NCI-H1092 treated with DMSO at 0.1 percent for 48 hours (cell line): ENCODE measurements at regions not wholly inside any gene's neighbourhood (a gene's known extent, or its start where the extent isn't known, plus 50 kb on each side); places are given as distances from the start of the nearest gene placed in this dataset.
"Not testable (repeated sequence)": the region's sequence is repeated elsewhere in the genome, so short reads cannot be mapped to it uniquely, and the experiment has no call there.

ENCODE experiments used
- DNase-seq: peaks from one replicate; lab custom pipeline; 2025; lab: John Stamatoyannopoulos, UW

DNA sequence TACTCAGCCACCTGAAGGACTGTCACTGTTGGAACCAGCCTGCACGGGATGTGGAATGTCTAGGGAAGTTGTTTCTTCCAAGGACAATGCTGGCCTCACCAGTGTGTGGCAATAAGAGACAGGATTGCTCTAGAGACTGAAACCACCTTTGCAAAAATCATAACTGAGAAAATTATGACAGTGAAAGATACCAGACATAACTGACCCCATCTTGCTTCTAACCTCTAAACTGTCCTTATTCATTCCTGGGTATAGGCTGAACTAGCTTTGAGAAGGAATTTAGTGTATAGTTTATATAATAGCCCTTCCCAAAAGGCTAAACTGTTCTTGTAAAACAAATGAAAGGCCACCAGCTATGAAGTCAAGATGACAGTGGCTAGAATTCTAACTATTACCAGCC is 83.6 kb downstream of the IER5 start:
- DNase-seq = no peak

GRCh38 chr1:181173761-181174447 is 85.4 kb downstream of the IER5 start:
- DNase-seq = no peak

- DNase-seq = no peak
Measured at GRCh38 chr1:181174861-181175260, 86.4 kb downstream of the IER5 start.

DNA sequence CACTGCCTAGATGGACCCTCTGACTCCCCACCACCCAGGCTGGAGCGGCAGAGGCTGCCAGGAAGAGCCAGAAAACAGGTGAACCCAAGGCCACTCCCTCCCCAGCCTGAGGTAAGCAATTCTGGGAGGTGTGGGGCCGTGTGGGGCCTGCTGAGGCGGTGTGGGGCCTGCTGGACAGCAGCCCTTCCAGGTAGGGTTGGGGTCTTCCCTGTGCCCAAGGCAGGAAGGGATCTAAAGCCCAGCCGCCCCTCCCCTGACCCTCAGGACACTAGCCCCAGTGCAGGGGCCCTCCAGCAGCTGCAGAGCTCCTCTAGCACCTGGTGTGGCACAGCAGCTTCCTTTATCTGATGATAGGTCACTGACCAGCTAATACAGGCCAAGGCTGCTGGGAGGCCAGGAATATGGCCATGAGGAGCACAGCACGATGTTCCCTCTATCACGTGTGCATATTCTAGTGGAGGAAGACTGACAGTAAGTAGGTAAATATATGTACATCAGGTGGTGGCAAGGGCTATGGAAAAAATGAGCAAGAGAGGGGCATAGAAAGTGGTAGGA is 86.9 kb downstream of the IER5 start:
- DNase-seq = no peak

GRCh38 chr1:181175955-181176354 is 87.5 kb downstream of the IER5 start:
- no peak for DNase-seq

GRCh38 chr1:181178241-181178879 is 89.9 kb downstream of the IER5 start:
- DNase-seq = no peak

- peak; percentile 84 for DNase-seq
Measured at GRCh38 chr1:181179279-181179986, 90.9 kb downstream of the IER5 start.

- peak; percentile 93 for DNase-seq
Measured at GRCh38 chr1:181179987-181180365, 91.5 kb downstream of the IER5 start.

DNA sequence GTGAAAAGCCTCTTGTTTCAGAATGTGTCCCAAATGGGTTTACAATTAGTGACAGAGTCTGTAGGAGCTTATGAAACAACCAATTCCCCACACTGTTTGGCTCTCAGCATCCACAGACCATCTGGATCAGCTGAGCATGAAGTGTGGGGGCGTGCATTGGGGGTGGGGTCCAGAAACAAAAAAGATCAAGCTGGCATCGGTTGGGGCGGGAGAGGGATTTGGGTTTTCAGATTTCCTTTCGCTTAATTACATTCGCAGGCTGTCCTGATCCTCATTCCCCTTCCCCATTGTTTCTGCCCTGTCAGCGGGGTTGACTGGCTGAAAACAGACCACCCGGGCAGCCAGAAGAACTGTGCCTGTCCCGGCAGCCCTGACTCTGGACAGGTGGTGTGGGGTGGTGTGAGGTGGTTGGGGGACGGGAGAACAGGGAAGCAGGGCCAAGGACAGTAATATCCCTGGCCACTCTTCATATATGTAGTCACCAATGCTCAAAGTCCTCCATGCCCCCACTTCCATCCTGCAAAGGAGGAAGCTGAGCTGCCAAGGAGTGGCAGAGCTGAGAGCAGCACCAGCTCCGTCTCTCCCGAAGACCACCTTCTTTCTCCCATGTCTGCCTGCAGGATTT is 92.0 kb downstream of the IER5 start:
- peak; percentile 66 for DNase-seq

DNA sequence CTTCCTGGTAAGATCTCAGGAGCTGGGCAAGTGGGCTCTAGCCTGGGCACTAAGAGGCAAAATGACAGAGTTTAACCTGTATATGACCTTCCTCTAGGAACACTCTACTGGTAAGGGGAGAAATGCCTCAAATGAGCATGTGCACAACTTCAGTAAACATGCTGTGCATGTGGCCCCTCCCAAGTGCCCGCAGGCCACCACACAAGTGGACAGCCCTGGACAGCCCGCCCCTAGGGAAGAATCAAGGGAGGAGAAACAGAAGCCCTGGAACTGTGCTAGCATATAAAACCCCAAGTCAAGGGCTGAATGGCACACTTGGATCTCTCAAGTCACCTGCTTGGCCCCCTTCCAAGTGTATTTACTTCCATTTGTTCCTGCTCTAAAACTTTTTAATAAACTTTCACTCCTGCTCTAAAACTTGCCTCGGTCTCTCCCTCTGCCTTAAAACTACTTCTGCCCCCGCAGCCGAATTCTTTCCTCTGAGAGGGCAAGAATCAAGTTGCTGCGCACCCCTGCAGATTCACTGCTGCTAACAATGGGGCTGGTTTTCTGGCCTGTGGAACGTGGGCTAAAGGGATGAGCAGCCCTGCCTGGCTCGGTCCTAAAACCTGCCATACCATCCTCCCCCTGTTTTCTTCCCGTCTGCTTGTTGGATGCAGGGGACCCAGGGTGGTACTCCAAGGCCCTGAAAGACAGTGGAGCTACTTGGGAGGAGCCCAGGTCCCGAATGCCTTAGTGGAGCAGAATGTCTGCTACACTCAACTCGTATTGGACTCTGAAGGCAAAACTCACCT is 93.5 kb downstream of the IER5 start:
- no peak for DNase-seq

DNA sequence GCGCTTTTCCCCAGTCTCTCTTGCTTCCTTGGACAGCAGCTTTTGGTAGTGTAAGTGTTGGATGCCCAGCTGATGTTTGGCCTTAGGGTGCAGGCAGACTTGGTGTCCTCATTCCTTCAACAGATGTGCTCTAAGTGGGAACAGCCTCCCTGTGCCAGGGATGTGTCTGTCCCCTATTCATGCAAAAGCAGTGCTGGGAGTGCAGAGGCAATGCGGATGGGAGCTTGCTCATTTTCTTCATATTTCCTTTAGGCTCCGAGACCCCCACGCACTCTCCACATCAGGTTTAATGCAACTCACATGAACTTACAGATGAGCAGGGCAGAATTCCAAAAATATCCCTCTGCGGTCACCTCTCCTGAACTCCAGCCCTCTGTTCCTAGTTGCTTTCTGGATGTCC is 96.1 kb downstream of the IER5 start:
- no peak for DNase-seq

- DNase-seq = no peak
Measured at GRCh38 chr1:181185461-181185860, 97.0 kb downstream of the IER5 start.

- DNase-seq = not testable (repeated sequence)
Measured at GRCh38 chr1:181186133-181186532, 97.6 kb downstream of the IER5 start.

DNA sequence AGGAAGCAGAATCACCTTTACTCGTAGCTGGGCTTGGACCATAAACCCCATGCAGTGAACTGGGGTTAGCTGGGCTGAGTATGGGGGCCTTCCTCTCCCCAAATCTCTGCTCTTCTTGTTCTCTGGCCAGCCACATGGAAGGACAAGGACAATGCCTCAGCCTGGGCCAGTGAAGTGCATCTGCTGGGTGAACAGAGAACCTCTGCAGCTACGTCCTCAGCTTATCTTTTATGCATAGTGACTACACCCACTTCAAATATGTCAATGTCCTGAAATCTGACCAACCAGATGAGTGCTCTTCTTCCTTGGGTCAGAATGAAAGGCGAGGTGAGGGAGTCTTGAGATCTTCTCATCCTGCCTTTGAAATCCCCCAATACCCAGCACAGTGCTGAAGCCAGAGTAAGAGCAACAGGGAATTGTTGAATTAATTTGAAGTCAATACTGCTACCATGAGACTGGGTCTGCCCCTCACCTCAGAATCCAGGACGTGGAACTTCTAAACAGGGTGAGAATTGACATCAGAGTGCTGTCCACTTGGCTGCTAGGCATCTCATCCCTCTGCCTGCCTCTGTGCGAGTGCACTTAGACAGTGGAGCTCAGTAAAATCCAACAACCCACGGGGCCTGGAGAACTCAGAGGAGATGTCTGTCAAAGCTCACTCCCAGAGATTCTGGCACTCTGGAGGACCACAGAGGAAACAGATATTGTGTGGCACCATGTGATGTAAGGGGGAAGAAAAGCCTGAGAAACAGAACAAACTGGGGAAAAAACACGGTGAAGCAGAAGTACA is 99.0 kb downstream of the IER5 start:
- DNase-seq = no peak

DNA sequence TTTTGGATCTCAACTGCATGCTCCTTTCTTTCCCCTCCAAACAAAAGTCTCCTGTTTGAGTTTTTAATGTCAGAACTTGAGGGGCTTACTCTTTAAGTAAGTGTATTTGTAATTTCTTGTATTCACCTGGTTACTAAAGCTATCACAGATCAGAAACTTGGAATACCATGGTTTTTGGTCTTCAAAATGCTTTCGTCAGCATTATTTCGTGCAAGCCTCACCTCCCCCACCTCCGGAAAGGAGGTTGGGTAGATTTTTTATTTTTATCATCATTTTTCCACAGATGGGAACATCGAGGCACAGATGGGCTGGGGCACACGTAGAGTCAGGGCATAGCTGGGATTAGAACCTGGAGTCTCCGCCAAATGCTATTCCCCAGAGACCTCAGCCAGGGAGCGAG is 100.7 kb downstream of the IER5 start:
- DNase-seq = no peak

DNA sequence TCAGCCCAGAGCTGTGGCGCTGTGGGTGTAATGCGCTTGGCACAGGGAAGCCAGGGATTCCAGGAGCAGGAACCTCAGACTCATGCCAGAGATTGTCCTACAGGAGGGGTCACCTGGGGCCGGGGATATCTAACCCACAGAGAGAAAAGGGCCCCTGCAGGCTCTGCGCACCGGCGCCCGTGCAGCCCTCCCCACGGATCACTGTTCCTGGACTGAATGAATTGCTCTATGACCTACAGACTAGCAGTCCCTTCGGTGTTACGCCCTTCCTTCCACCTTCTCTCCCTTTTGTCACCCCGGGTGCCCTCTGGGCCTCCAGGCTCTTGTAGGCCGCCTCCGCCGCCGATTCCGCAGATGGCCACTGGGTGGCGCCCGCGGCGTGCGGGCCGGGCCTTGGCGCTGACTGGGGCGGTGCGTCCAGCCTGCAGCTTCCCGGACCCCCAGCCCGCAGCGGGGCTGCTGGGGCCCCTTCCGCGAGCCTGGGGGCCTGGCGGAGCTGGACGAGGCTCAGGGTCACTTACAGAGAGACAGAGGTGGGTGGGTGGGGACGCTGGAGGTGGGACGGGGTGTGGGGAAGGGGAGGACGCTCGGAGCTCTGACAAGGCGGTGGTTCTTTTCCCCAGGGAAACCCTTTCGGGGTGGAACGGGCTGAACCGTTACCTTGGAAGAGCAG is 101.3 kb downstream of the IER5 start:
- DNase-seq = peak; percentile 73

DNA sequence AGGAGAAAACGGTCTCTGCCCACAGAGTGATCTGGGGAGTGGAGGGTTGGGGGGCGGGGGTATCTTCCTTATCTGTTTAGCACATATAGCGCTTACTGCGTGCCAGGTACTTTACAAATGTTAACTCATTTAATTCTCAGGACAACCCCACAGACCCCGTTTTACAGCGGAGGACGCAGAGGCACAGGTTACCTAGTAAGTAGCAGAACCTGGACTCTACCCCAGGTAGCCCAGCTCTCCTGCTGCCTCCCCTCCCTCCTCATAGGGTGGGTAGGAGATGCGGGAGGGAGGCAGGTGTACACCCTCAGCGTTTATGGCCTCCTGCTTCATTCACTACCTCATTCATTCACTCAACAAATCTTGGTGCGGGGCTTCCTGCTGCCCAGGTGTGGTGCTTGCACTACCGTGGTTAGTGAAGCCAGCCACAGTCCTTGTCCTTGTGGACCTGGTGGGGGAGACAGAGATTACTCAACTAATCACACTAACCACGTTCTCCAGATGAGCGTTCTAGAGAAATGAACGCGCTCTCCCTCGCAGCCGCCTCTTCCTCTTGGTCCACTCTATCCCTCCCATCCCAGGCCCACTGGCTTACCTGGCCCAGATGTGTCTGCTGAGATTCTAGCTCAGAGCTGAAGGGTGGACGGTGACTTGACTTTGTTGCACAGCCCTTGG is 102.0 kb downstream of the IER5 start:
- DNase-seq = peak; percentile 37

DNA sequence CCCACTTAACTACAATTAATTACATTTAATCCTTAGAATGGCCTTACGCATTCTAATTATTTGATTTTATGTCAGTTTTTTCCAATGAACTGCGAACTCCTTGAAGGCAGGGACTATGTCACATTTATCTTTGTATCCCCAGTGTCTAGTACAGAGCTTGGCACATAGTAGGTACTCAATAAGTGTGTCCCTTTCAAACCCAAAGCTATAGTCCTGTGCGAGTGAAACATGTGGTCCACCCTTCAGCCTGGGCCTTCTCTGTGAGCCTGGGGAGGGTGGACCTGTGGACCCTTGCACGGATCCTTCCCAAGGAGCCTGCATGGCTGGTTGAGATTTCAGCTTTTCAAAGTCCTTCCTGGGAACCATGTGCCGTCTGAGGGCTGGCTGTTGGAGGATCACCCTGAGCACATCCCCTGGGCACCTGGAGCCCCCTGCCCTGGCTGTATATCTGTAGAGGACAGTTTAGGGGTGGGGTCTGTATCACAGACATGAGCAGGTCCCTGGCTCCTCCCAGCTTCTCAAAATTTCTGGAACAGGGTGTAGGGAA is 103.1 kb downstream of the IER5 start:
- no peak for DNase-seq

DNA sequence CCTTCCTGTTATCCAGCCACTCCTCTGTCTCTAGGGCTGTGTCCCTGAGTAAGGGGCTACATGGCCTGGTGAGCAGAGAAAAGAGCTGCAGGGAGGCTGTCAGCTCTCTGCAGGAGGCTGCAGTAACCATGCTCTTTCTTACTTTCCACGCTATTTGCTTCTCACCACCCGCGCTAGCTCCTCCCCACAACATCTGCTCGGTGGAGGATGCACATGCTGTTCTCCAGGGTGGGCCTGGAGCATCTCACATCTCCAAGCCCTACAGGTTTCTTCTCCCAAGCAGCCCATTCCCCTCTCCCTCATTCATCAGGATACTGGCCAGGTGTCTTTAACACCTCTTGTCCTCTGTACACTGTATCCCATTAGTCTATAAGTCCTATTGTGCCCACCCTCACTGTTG is 103.8 kb downstream of the IER5 start:
- DNase-seq = no peak
